Endothelial cell of umbilical vein (primary cell): ENCODE measurements at regions not wholly inside any gene's neighbourhood (a gene's known extent, or its start where the extent isn't known, plus 50 kb on each side); places are given as distances from the start of the nearest gene placed in this dataset.

Experiments
- BruUV-seq: library from RNA; stranded (reverse); fragments of 400-500 nt; replicated peaks from 2 replicates; lab custom pipeline; 2021; lab: Mats Ljungman, UMichigan
- CTCF ChIA-PET: fragments of 300-600, 350-600 bp; sonication (Branson Sonifier 250); formaldehyde crosslinking; loops from one replicate; lab custom pipeline; 2021; ENCODE audit warnings: antibody characterized with exemption, inconsistent platforms; lab: Charles Lee
- POLR2A ChIA-PET: fragments of 300-600, 350-600 bp; sonication (Branson Sonifier 250); formaldehyde crosslinking; loops from one replicate; lab custom pipeline; 2021; ENCODE audit warnings: antibody characterized with exemption, inconsistent platforms; lab: Charles Lee
- DNase-seq: peaks from one replicate; pipeline ENCODE4 v3.0.0-alpha.2; 2011; ENCODE audit warnings: low read depth, low spot score
- FAIRE-seq: peaks from 2 replicates; lab custom pipeline; 2011; peaks lifted over from hg19 to GRCh38; lab: Jason Lieb, UNC
- H2AFZ ChIP-seq: 2 replicates; pipeline ENCODE4 v1.6.0; 2012; ENCODE audit warnings: low read depth, low read length, control low read depth, inconsistent platforms
- H3K27ac ChIP-seq: 2 replicates; pipeline ENCODE4 v1.5.1; 2011; ENCODE audit warnings: low read depth, mild to moderate bottlenecking, control low read depth, low read length, moderate library complexity; ENCODE audit not compliant: insufficient read depth
- H3K27me3 ChIP-seq, 2 experiments: 2 replicates each; pipeline versions ENCODE4 v1.6.0 to v1.6.1; 2011; ENCODE audit warnings: low read length in 2 of 2, mixed read lengths in 1 of 2; ENCODE audit not compliant: control insufficient read depth in 2 of 2, insufficient read depth in 2 of 2
- H3K36me3 ChIP-seq, 2 experiments: 2 replicates in 1 of 2; 3 replicates in 1 of 2; pipeline ENCODE4 v1.5.1; 2011; ENCODE audit warnings: low read length in 2 of 2, mild to moderate bottlenecking in 1 of 2, moderate library complexity in 1 of 2; ENCODE audit not compliant: control insufficient read depth in 2 of 2, insufficient read depth in 2 of 2; ENCODE audit errors: extremely low read depth in 1 of 2
- H3K4me1 ChIP-seq: 3 replicates; pipeline ENCODE4 v1.5.1; 2011; ENCODE audit warnings: mild to moderate bottlenecking, low read length; ENCODE audit not compliant: control insufficient read depth, insufficient read depth; ENCODE audit errors: extremely low read depth
- H3K4me2 ChIP-seq: 2 replicates; pipeline ENCODE4 v1.6.1; 2011; ENCODE audit warnings: low read length, control low read depth, mixed read lengths; ENCODE audit not compliant: insufficient read depth
- H3K4me3 ChIP-seq, 3 experiments: fragments of 200-600 bp in 1 of 3; sonication (generic), shearing (Covaris generic) in 1 of 3; replicated peaks in 1 of 3; 2 replicates each; pipeline ENCODE4 v1.5.1; 2011 to 2016; ENCODE audit warnings: control low read depth in 3 of 3, low read length in 3 of 3, mild to moderate bottlenecking in 2 of 3, inconsistent platforms in 1 of 3, low read depth in 1 of 3, moderate library complexity in 1 of 3; ENCODE audit not compliant: insufficient read depth in 1 of 3
- H3K79me2 ChIP-seq: 2 replicates; pipeline ENCODE4 v1.6.0; 2012; ENCODE audit warnings: low read length, inconsistent platforms; ENCODE audit not compliant: control insufficient read depth, insufficient read depth
- H3K9ac ChIP-seq: replicated peaks from 2 replicates; pipeline ENCODE3; 2011; ENCODE audit warnings: low read length, control low read depth; ENCODE audit not compliant: insufficient read depth; ENCODE audit errors: extremely low read depth
- H3K9me1 ChIP-seq: replicated peaks from 3 replicates; pipeline ENCODE4 v1.6.0; 2011; ENCODE audit warnings: mild to moderate bottlenecking, low read length; ENCODE audit not compliant: control insufficient read depth, insufficient read depth; ENCODE audit errors: extremely low read depth
- H3K9me3 ChIP-seq: replicated peaks from 2 replicates; pipeline ENCODE4 v1.5.1; 2012; ENCODE audit warnings: low read length, inconsistent platforms; ENCODE audit not compliant: control insufficient read depth, insufficient read depth
- H4K20me1 ChIP-seq: replicated peaks from 2 replicates; pipeline ENCODE3; 2011; ENCODE audit warnings: mild to moderate bottlenecking, low read length; ENCODE audit not compliant: control insufficient read depth, insufficient read depth; ENCODE audit errors: extremely low read depth
- CTCF ChIP-seq, 2 donors: IDR thresholded peaks; 1 replicate in 1 of 2; 2 replicates in 1 of 2; pipeline ENCODE4 v1.5.1; 2011; ENCODE audit warnings: low read length in 2 of 2, mild to moderate bottlenecking in 2 of 2, moderate library complexity in 2 of 2, control low read depth in 1 of 2, inconsistent platforms in 1 of 2, low read depth in 1 of 2; ENCODE audit not compliant: insufficient read depth in 1 of 2; ENCODE audit errors: extremely low read depth in 1 of 2
- EZH2 ChIP-seq: IDR thresholded peaks from 2 replicates; pipeline ENCODE4 v1.6.1; 2012; ENCODE audit warnings: borderline replicate concordance, low read depth, mild to moderate bottlenecking, moderate library complexity, low read length, inconsistent platforms; ENCODE audit not compliant: severe bottlenecking
- FOS ChIP-seq: IDR thresholded peaks from 2 replicates; pipeline ENCODE4 v1.6.1; 2011; ENCODE audit warnings: mild to moderate bottlenecking, low read length, moderate library complexity, borderline replicate concordance; ENCODE audit not compliant: insufficient read depth
- GATA2 ChIP-seq: IDR thresholded peaks from 2 replicates; pipeline ENCODE4 v1.7.0; 2011; ENCODE audit warnings: low read depth, mild to moderate bottlenecking, moderate library complexity, mixed read lengths, low read length; ENCODE audit not compliant: insufficient read length, insufficient read depth
- JUN ChIP-seq: IDR thresholded peaks from 2 replicates; pipeline ENCODE4 v1.6.1; 2011; ENCODE audit warnings: borderline replicate concordance, low read depth; ENCODE audit not compliant: insufficient read length, insufficient read depth
- MYC ChIP-seq: IDR thresholded peaks from one replicate; pipeline ENCODE4 v1.6.1; 2011; ENCODE audit warnings: mild to moderate bottlenecking, low read depth, low read length
- POLR2A ChIP-seq: IDR thresholded peaks from 2 replicates; pipeline ENCODE4 v1.6.1; 2012; ENCODE audit warnings: low read depth, mild to moderate bottlenecking, control low read depth, low read length
- POLR2AphosphoS5 ChIP-seq: IDR thresholded peaks from 2 replicates; pipeline ENCODE4 v1.6.1; 2012; ENCODE audit warnings: low read depth, mild to moderate bottlenecking, control low read depth, low read length, moderate library complexity; ENCODE audit not compliant: insufficient read depth
- dilution Hi-C: fragments of 300-500 bp; cut with MboI; formaldehyde crosslinking; loops from one replicate; pipeline ENCODE4 v1.15.0; 2019; ENCODE audit warnings: low sequenced_read_pairs; ENCODE audit not compliant: extremely low pct_ligation_motif_present
- intact Hi-C: fragments of 100-400 bp; cut with micrococcal nuclease; formaldehyde crosslinking; loops from one replicate; pipeline ENCODE4 v1.10.0; 2022
- TF ChIP-seq, protein P1 (sequence below): IDR thresholded peaks from 2 replicates; pipeline ENCODE4 v1.6.1; 2011; ENCODE audit not compliant: insufficient read depth, insufficient read length

GRCh38 chr12:98351784-98352183 lies 163.6 kb upstream of the TMPO start:
- peaks cover 15% of the 10 kb centered on the region for H3K4me1 ChIP-seq
- H3K79me2 ChIP-seq = no peaks in the 10 kb centered on the region
- no peak overlapping the region for H2AFZ ChIP-seq
- intact Hi-C loops (loop anchor here (1.0 kb wide), 1 partner anchor 20 kb away; no protein-coding TSS in a partner anchor), dilution Hi-C loops (no loop called here)
- no peak overlapping the region for H3K9ac ChIP-seq
- no peaks in the 10 kb centered on the region for H3K27me3 ChIP-seq
- peak overlapping the region; percentile 69 for H3K27ac ChIP-seq
- TF ChIP-seq POLR2AphosphoS5 (no peak), MYC (no peak)
- TF ChIP-seq, protein P1, sequence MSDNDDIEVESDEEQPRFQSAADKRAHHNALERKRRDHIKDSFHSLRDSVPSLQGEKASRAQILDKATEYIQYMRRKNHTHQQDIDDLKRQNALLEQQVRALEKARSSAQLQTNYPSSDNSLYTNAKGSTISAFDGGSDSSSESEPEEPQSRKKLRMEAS = no peak
- DNase-seq (no peak), FAIRE-seq (no peak)
- BruUV-seq = no TSS peak
- no peaks in the 10 kb centered on the region for H3K36me3 ChIP-seq
- no peaks in the 10 kb centered on the region for H4K20me1 ChIP-seq
- no peaks in the 10 kb centered on the region for H3K9me1 ChIP-seq
- no peak overlapping the region for H3K4me3 ChIP-seq
- CTCF ChIA-PET = interaction anchor here (1.1 kb wide), 1 partner anchor 20 kb away, joined by 3 read pairs; no protein-coding TSS in a partner anchor
- peak overlapping the region; percentile 35 for H3K4me2 ChIP-seq
- POLR2A ChIA-PET = no interaction called here
- H3K9me3 ChIP-seq = no peaks in the 10 kb centered on the region

- Histone ChIP-seq H3K4me1 (peaks cover 15% of the 10 kb centered on the region), H3K4me3 (no peak overlapping the region), H3K79me2 (no peaks in the 10 kb centered on the region), H2AFZ (peak overlapping the region; percentile 21), H3K9me1 (no peaks in the 10 kb centered on the region), H3K9me3 (no peaks in the 10 kb centered on the region), H3K27ac (peak overlapping the region; percentile 69), H4K20me1 (no peaks in the 10 kb centered on the region), H3K36me3 (no peaks in the 10 kb centered on the region), H3K9ac (no peak overlapping the region), H3K4me2 (peak overlapping the region; percentile 35), H3K27me3 (no peaks in the 10 kb centered on the region)
- peak; percentile 45 for TF ChIP-seq POLR2AphosphoS5
- TF ChIP-seq EZH2 = no peak
- no peak for TF ChIP-seq CTCF (IDR thresholded peaks at IDR 0.05; ENCODE audit: extremely low read depth in 1 of 2, insufficient read depth in 1 of 2, low read depth in 1 of 2, low read length in 2 of 2)
- TF ChIP-seq POLR2A = no peak
- peak; percentile 91 for TF ChIP-seq JUN
- TF ChIP-seq, protein P1 = no peak
- peak; percentile 98 for TF ChIP-seq FOS
- TF ChIP-seq GATA2 = peak; percentile 51
- no peak for TF ChIP-seq MYC
- ChIA-PET POLR2A (interaction anchor here (0.5 kb wide), 1 partner anchor 20 kb away, joined by 3 read pairs; no protein-coding TSS in a partner anchor), CTCF (interaction anchor here (1.1 kb wide), 1 partner anchor 19 kb away, joined by 3 read pairs; no protein-coding TSS in a partner anchor)
- DNase-seq = peak; percentile 84
- dilution Hi-C loops = no loop called here
- intact Hi-C loops = loop anchor here (1.0 kb wide), 1 partner anchor 19 kb away; no protein-coding TSS in a partner anchor
- FAIRE-seq = peak; percentile 92
- TSS peak; percentile 59 for BruUV-seq
Measured at GRCh38 chr12:98352218-98352811, 163.1 kb upstream of the TMPO start.
